HG03342 (cell line): ENCODE measurements at regions not wholly inside any gene's neighbourhood (a gene's known extent, or its start where the extent isn't known, plus 50 kb on each side); places are given as distances from the start of the nearest gene placed in this dataset.
"Not testable (repeated sequence)": the region's sequence is repeated elsewhere in the genome, so short reads cannot be mapped to it uniquely, and the experiment has no call there.

Experiments
- ATAC-seq: cut with Tn5 transposase; IDR thresholded peaks from one replicate; pipeline ENCODE4 v1.9.1; 2021; ENCODE audit warnings: mild to moderate bottlenecking, moderate library complexity; ENCODE audit not compliant: unreplicated experiment

DNA sequence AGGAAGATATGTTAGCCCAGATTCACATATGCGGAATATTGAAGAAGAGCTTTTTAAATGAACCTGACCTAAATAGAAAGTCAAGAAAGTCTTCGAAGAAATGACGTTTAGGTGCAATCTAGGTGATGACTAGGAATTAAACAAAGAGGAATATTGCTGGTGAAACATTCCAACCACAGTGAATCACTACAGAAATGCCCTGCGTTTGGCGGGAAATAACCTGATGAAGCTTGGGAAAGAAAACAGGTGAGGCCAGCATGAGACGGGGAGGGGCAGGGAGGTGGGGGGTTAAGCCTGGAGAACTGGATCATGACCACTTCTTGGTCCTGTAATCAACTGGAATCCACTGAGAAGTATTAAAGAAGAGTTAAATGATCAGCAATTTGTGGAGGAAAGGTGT lies 299.4 kb upstream of the VSTM2A start:
- ATAC-seq = no peak

DNA sequence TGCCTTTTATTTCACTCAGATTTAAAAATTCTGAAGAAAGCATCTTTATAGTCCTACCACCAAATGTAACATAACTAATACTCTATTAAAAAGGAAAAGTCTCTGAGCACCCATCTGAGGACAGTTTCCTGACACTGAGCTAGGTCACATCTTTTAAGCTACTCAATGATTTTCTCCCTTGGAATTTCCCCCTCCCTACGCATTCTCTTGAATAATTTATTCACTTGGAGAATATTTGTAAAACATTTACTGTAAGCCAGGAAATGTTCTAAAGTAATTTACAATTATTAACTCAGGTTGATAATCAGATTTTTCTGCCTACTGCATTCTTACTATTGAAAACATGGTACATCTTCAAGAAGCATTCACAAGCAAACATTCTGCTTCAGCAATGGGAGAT lies 297.2 kb upstream of the VSTM2A start:
- no peak for ATAC-seq

DNA sequence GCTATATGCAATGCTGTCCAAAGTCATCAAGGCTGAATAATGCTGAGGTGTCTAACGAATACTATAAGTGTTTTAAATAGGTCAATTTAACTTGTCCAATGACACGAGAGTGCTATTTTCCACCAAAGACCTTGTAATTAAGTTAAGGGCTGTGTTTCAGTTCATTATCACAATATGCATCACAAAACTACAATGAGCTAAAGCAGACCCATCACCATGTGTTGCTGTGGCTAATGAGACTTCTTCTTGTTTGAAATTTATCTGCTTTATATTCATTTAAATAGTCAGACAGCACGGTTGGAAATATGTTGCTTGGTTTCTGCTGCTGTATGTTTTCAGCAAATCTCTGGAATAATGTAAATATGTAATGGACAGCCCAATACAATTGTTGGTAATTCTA lies 292.5 kb upstream of the VSTM2A start:
- no peak for ATAC-seq

DNA sequence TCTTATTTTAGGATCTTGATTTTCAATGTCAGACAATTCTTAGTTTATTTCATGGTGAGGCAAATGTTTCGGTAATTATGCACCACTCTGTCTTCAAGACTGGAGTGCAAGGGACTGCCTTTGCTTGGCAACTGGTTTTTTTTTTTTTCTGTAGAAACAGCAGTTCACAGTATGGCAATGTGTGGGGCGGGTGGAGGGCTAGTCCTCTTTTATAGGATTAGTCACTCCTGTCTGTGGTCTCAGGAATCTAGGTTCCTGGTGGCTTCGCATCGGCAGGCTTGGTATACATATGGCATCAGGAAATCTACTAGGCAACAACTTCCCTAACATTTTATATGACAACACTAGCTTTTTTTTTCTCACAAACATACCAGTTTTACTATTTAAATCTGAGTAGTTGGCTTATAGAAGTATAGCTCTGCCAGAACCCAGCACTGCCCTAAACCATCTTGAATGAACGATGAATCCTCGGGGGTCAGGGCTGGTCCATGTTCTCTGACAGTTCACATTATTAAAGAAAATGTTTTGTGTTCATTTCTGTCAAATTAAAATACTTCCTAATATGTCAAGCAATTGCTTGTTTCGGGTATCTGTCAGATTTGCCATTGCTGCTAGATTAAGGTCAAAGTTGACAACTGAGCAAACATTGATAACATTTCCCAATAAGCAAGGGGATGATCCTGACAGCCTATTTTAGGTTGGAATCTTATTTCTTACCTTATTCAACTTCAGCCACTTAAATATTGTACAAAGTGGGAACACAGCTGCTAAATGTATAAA lies 289.7 kb upstream of the VSTM2A start:
- ATAC-seq = no peak

DNA sequence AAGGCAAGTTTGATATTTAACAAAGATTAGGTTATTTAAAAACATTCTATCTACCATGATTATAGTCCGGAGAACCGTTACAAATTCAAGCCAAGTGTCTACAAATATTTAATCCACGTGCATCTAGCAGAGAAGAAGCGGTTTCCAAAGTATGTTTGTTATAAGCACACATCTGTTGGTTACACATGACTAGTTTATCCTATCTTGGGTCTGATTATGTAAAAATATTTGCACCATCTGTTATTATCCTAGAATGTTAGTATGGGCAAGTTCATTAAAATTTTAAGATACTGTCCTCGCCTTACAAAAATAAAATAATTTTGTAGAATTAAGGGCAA lies 289.2 kb upstream of the VSTM2A start:
- no peak for ATAC-seq

DNA sequence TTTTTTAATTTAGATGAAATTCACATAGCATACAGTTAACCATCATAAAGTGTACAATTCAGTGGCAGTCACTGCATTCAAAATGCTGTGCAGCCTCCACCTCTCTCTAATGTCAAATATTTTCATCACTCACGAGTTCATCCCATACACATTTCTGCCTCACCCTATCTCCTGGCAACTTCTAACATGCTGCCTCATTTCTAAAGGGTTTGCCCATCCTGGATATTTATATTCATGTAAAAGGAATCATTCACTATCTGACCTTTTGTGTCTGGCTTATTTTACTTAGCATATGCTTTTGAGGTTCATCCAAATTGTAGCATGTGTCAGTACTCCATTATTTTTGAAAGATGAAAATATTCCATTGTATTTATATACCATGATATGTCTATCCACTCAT lies 286.9 kb upstream of the VSTM2A start:
- no peak for ATAC-seq

DNA sequence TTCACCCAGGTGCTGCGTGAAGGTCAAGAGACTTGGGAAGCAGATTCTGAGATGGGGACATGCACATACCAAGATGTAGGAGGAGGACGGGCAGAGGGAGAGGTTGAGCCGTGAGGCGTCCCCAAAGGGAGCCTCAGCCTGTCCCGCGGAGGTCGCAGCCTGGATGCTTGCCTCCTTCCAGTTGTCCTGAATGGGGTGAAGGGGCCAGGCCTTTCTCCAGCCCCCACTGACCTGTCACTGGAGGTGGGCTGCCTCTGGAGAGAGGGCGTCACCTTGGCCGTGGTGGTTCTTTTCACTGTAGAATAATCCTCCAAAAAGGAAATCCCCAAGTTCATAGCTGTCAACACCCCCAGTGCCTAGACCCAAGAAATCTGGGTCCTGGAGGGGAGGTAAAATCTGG lies 283.0 kb upstream of the VSTM2A start:
- ATAC-seq = no peak

DNA sequence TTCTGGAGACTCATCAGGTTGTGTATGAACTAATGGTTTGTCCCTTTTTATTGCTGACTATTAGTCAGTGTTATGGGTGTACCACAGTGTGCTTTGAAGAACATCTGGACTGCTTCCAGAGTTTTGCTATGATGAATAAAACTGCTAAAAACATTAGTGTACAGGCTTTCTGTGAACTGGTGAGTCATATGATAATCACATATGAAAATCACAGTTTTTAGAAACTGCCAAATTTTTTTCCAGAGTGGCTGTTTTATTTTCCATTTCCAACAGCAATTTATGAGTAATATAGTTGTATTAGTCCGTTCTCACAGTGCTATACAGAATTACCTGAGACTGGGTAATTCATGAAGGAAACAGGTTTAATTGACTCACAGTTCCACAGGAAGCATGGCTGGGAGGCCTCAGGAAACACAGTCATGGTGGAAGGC lies 281.2 kb upstream of the VSTM2A start:
- ATAC-seq = no peak

DNA sequence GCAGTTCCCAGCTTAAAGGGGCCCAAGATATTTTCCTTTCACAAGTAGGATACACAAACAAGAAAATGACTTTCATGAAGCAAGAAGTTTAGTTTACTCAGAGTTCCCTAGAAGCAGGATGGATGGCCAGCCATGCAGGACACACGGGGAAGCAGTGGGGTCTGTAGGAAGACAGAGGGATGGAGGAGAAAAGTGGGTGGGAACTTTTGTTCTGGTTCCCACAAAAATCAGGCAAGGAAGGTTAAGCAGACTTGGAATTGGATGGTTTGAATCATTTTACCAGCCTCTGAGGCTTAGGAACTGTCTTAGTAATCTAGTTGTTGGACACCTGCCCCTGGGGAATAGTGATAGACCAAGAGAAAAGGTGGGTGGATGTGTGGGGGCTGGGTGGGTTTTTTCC lies 263.3 kb upstream of the VSTM2A start:
- no peak for ATAC-seq

DNA sequence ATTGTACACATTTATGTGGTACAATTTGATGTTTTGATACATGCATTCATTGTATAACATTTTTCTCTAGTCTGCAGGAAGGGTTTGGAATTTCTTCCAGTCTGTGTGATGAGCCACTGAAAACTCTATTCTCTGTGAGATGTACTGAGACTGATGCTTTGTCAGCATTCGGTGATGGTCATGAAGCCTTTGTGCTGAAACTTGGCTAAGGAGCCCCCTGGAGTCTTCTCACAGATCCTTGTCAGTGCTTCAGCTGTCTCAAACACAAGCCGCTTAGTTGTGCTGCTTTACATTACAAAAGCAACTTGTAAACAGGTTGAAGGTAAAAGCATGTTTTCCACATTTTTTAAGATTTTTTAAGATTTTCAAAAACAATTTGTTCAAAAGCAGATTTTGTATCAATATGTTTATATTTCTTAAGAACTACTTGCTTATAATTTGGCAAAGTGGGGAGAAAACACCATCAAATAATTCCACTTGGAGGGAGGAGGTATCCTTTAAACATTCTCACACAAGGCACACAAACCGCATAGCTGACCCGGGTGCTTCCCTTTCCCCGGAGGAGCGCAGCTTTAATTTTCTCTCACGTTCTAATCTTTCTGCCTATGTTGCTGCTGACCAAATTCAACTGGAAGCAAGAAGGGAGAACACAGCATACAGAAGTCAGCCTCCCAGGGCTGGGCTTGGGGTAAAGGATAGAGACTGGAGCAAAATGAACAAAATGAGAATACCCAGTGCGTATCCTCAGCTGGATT lies 249.8 kb upstream of the VSTM2A start:
- ATAC-seq = no peak

DNA sequence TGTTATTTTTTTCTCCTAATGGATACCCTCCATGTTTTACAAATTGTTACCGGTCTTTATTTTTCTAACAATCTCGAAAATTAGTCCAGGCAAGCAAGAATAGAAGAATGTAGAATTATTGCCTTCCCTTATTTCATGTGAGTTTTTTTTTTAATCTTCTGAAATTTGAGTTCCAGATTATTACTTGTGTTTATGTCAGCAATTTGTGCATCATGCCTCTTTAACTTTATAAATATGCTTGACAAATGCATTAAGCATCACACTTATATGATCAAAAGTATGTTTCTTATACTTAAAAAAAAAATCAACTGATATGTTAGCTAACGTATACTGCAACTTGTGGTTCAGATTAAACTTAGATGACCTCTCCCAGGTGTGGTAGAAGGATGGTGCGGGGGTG lies 242.7 kb upstream of the VSTM2A start:
- no peak for ATAC-seq

DNA sequence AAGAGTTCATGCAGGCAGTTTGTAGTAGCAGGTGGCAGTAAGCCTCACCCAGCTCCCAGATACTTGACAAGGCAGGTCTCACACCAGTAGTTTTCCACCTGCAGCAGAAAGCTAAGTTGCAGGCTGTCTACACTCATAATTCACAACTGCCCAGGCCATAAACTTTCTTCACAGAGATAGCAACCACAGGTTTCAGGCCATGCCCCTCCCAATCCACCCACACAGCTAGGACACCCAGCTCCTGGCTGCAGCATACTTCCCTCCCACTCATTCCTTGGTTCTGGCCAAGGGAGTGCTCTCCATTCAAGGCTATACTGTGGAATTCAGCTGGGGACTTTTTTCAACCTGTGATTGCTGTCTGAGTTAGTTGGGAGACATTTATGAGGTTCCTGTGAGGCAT lies 226.2 kb upstream of the VSTM2A start:
- not testable (repeated sequence) for ATAC-seq

DNA sequence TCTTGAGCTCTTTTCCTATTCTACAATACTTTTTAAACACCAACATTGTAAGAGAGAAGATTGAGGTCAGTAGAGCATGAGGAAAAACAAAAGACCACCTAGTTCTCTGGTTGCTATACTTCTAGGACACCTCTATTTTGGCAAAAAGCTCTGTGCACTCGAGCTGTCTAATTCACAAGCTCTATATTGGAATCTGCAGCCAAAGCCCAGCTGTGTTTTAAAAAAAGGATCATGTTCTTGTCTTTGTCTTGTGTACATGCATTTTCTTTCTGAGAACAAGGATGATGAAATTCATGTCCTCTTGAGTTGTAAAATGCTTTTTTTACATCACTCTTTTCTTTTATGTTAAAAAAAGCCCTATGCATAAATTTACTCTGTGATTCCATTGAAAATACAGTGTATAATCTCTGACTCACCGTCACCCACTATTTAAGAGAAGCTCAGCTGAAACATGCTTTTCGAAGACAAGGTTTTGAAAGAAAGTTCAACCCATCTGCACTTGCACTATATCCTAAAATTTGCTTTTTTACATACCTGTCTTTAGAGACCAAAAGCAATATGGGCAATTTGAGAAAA lies 215.5 kb upstream of the VSTM2A start:
- ATAC-seq = no peak

DNA sequence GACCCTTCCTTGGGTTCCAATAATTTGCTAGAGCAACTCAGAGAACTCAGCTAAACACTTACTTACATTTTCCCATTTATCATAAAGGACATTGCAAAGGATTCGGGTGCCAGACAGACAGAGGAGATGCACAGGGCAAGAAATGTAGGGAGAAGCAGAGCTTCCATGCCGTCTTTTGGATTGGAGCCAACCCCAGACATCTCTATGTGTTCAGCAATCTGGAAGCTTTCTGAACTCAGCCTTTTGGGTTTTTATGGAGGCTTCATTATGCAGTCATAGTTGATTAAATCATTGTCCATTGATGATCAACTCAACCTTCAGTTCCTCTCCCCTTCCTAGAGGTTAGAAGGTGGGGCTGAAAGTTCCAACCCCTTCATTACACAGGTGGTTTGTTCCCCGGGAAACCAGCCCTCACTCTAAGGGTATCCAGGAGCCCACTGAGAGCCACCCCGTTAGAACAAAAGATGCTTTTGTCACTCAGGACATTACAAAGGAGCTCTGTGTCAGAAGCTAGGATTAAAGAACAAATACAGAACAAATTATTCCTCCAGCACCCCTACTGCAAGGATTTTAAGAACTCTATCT lies 211.9 kb upstream of the VSTM2A start:
- ATAC-seq = no peak

DNA sequence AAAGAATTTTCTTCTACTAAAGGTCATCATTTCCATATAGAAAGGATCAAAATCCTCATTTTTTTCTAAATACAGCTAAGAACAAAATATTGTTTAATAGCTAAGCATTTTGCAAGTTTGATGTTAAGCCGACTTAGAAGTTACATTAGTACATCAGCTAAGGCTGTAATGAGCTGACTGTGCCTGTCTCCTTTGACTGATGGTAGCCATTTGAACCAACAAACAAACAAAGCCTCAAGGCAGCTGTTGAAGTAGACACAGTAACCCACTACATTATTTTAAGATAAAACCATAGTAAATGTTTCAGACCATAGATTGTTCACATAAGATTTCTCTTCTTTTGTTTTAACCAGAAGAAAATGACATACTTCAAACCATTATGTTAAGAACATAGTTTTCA lies 210.9 kb upstream of the VSTM2A start:
- ATAC-seq = no peak

DNA sequence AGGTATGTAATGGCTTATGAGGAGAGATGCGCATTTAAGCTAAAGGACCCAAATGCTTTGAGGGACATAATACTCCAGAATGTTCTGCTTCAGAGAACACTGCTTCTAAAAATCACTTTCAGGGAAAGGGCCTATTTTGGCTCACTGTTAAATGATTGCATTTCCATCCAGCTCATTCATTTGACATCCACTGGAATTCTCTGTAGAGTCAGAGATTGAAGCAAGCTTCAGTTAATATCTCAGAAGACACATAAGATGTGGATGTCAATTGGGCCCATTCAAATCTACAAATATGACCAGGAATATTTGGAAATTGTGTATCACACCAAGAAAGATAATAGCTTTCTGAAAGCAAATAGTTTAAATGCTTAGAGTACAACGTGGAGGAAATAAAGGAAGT lies 209.9 kb upstream of the VSTM2A start:
- ATAC-seq = no peak

DNA sequence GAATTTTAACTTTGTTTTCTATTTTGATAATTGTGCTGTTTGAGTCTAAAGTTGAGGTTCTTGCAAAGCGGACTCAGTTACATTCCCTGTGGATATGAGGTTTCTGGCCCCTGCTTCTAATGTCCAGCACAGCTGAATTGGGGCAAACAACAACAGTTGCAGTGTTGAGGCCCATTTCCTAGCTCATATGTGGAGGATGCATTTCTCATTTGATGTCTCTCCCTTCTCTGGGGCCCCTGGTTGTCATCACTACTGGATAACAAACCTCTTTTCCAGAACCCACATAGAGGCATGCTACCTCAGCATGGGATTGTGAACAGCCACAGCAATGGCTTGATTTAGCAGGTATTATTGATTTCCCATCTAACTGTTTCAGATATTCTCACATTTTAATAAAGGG lies 208.2 kb upstream of the VSTM2A start:
- ATAC-seq = no peak

DNA sequence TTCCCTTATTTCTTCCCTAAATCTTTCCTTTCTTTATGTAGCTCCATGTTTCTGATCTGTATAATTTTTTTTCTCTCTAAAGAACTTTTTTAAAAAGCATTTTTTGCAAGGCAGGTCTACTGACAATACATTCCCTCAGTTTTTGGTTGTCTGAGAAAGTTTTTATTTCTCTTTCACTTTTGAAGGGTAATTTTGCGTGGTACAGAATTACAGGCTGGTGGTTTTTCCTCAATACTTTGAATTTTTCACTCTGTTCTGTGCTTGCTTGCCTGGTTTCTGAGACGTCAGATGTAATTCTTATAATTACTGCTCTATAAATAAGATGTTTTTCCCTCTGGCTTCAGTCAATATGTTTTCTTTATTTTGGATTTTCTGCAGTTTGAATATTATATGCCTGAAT lies 205.4 kb upstream of the VSTM2A start:
- no peak for ATAC-seq

DNA sequence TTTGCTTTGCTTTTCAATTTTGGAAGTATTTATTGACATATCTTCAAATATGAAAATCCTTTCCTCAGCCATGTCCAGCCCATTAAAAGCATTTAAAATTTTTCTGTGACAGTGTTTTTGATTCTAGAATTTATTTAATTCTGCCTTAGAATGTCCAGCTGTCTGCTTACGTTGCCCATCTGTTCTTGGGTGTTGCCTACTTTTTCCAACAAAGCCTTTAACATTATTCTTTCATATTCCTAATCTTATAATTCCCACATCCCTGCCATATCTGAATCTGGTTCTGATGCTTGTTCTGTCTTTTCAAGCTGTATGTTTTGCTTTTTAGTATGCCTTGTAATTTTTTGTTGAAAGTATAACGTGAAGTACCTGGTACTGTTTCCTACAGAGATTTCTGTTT lies 204.7 kb upstream of the VSTM2A start:
- no peak for ATAC-seq

DNA sequence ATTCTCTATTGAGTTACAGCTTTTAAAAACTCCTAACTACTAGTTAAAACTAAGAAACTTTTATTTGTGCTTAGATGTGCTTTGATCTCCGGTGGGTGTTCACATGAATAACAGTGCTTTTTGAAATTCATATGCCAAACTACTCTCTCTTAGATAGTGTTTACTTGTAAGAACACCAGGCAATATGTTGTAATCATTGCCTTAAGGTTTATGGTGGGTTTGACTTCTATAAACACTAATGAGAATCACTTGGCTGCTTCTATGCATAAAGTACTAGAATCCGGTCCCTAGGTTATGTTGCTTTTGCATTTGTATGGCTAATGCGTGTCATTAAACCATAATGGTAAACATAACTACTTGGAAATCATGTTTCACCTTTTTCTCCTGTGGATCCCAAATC lies 203.9 kb upstream of the VSTM2A start:
- ATAC-seq = no peak

DNA sequence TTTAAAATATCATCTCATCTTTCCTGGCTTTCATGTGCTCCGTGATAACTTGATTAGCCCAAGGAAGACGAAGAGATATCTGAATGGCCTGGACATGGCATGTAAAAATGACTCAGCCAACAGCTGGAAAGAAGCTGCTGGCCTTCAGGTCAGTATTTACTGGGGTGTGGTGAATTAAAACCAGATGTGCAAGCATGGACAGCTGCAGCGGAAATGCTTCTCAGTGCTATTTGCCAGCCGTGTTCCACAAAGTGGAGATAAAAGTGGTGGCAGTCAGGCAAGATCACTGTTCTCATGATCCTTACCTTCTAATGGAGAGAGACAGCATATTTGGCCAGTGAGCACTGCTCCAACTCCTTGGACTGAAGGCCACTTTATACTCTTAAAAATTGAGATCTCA lies 203.1 kb upstream of the VSTM2A start:
- ATAC-seq = no peak

DNA sequence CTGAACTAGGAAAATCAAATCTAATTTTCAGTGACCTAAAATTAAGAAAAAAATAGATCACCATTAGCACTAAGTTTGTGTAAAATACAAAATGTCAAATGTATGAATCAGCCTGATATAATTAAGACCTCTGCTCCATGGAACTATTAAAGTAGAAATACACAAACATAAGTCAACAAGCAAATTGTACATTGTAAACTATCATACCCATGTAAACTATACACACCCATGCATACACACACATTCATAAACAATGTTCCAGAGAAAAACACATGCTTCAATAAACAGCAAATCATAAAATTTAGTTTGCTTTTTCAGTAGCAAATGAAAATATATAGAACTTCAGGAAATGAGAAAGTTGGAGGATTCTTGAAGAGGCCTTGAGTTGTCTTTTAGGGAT lies 199.7 kb upstream of the VSTM2A start:
- ATAC-seq = no peak
